Stimulated activated effector memory CD8-positive, alpha-beta T cell treated with anti-CD3 and anti-CD28 coated beads, Interleukin-12 subunit alpha, Interleukin-12 subunit beta, amount 100 ng/mL, for 72 hours (primary cell): ENCODE measurements at regions not wholly inside any gene's neighbourhood (a gene's known extent, or its start where the extent isn't known, plus 50 kb on each side); places are given as distances from the start of the nearest gene placed in this dataset.
A peak's percentile ranks its signal among the peaks of the same experiment; 100 is the strongest.

Source experiments
- ATAC-seq: fragments of 150-1000 bp; cut with Tn5 transposase; 2 replicates; pipeline ENCODE4 v1.10.0; 2021
- DNase-seq, 2 donors: peaks; one replicate each; pipeline ENCODE4 v3.0.0; 2021 to 2022; ENCODE audit warnings: low spot score in 2 of 2
- H3K27ac Mint-ChIP-seq: one replicate; pipeline ENCODE4 v1.8.0; 2022; ENCODE audit warnings: mild to moderate bottlenecking, mixed read lengths
- H3K36me3 Mint-ChIP-seq: one replicate; pipeline ENCODE4 v1.8.0; 2022; ENCODE audit warnings: mild to moderate bottlenecking, mixed read lengths
- H3K4me1 Mint-ChIP-seq: one replicate; pipeline ENCODE4 v1.8.0; 2022; ENCODE audit warnings: mixed read lengths
- H3K4me3 Mint-ChIP-seq: one replicate; pipeline ENCODE4 v1.8.0; 2022; ENCODE audit warnings: mild to moderate bottlenecking, mixed read lengths
- H3K9me3 Mint-ChIP-seq: one replicate; pipeline ENCODE4 v1.8.0; 2022; ENCODE audit warnings: mixed read lengths

DNA sequence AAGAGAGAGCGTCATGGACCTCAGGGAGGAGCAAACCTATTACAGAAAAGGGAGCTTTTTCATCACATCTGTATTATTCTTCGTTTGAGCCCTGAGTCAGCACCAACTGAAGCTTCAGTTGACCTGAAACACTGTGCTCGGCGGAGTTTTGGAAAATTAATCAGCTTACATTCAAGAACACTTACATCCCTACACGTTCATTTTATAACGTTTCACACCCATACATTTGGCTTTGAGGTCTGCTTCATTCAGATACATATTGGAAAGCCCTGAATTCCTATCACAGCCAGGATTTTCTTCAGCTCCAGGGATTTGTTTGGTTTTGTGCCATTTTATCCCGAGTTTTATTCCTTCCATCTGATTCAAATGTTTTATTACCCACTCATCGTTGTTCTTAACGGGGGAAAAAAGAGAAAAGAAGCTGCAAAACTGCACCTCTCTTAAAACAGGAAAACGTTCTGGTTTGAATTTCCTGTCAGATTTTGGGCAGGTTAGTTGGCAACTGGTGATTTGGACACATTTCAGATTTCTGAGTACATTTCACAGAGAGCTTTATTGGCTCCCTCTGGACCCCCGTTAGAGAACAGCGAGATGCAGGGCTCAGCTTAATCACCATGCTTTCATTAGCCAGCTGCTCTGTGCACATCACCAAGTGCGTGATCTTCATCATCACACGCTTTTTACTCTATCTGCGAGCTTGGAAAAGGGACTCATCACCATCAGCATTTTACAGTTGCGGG lies 88.8 kb downstream of the CDC42EP3 start:
- no peak for DNase-seq
- Mint-ChIP-seq H3K9me3 (peaks cover 3% of the 10 kb centered on the region), H3K4me1 (peaks cover 59% of the 10 kb centered on the region), H3K27ac (peak overlapping the region; percentile 84), H3K4me3 (peak overlapping the region; percentile 69), H3K36me3 (no peaks in the 10 kb centered on the region)
- ATAC-seq = no peak

GRCh38 chr2:37583402-37583801 lies 88.0 kb downstream of the CDC42EP3 start:
- Mint-ChIP-seq H3K4me3 (peak overlapping the region; percentile 69), H3K36me3 (no peaks in the 10 kb centered on the region), H3K27ac (peak overlapping the region; percentile 84), H3K4me1 (peaks cover 65% of the 10 kb centered on the region), H3K9me3 (peaks cover 3% of the 10 kb centered on the region)
- ATAC-seq (no peak), DNase-seq (no peak)

DNA sequence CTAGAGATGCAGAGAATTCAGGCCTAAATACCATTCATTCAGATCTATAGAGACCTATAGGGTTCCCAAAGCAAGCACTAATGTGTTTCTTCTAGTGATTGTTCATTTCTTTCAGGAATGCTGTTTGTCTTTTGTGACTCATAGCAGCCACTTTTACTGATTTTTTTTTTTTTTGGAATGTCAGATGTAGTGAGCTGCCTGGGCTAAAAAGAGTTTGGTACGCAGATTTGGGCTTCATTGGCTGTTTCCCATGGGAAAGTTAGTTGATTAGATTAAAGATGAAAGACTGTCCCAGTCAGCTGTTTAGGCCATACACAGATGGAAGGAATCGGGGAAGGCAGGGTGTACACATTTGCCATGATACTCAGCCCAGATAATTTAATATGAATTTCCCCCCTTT lies 87.6 kb downstream of the CDC42EP3 start:
- Mint-ChIP-seq H3K27ac (peak overlapping the region; percentile 84), H3K4me3 (peak overlapping the region; percentile 69), H3K4me1 (peaks cover 70% of the 10 kb centered on the region), H3K36me3 (no peaks in the 10 kb centered on the region), H3K9me3 (peaks cover 3% of the 10 kb centered on the region)
- ATAC-seq = no peak
- DNase-seq = no peak

DNA sequence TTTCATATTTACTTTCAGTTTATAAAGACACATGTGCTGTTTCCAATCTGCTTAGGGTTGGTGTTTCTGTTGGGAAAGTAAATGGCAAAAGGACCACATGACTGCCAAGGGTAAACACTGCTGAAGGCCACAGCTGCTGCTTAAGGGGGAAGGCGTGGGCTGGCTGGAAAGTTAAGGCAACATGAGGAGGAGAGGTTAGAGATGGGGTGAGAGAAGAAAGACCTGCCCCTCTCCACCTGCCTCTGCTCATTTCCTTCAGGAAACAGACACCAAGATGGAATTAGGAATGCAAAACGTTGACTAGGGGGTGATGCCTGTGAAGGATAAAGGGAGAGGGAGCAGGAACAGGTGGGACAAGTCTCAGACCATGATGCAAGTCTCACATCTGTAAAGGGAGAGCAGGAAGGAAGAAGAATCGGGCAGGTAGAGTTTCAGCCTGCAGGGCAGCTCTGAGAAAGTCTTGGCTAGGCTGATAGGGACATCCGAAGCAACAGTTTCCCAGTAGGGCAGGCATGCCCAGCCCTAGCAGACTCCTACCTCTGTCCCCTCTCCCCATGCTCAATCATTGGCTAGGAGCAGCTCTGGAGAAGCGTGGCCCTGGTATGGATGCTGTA lies 86.0 kb downstream of the CDC42EP3 start:
- peak overlapping the region; percentile 85 for H3K27ac Mint-ChIP-seq
- DNase-seq (no peak), ATAC-seq (no peak)
- H3K36me3 Mint-ChIP-seq = no peaks in the 10 kb centered on the region
- H3K4me1 Mint-ChIP-seq = peaks cover 79% of the 10 kb centered on the region
- H3K4me3 Mint-ChIP-seq = peak overlapping the region; percentile 69
- no peaks in the 10 kb centered on the region for H3K9me3 Mint-ChIP-seq

DNA sequence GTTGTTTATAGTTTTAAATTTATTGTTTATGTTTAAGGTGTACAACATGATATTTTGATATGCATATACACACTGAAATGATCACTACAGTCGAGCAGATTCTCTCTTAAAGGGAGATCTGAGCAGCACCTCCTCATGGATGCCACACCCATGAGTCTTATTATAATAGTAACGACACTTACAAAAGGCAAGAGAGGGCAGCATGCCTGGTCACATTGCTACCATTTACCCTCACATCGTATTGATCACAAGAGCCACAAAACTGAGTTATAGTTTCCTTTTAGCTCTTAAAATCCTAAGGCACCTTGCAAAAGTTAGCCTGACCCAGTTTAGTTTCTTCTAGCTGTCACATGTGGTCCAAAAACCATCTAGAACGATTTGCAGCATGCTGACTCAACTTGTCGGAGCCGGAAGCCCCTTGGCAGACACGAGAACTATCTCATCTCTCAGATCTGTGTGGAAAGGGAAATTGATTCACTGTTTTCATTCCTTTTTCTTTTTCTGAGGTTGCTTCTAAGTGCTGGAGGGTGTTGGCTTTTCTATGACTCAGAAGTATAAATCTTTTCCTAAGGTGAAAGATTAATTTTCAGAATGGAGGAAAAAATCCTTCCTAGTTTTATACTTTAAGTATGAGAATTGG lies 85.3 kb downstream of the CDC42EP3 start:
- ATAC-seq = peak; percentile 86
- Mint-ChIP-seq H3K4me1 (peaks cover 85% of the 10 kb centered on the region), H3K4me3 (peak overlapping the region; percentile 69)

GRCh38 chr2:37586663-37587317 lies 84.7 kb downstream of the CDC42EP3 start:
- DNase-seq (peak in 1 of 2 donors; percentile 46), ATAC-seq (no peak)
- Mint-ChIP-seq H3K4me3 (peak overlapping the region; percentile 69), H3K27ac (peak overlapping the region; percentile 85), H3K4me1 (peaks cover 86% of the 10 kb centered on the region), H3K36me3 (no peaks in the 10 kb centered on the region), H3K9me3 (no peaks in the 10 kb centered on the region)

More for the DNA sequence above, 85.3 kb downstream of the CDC42EP3 start:
- H3K9me3 Mint-ChIP-seq = no peaks in the 10 kb centered on the region
- H3K27ac Mint-ChIP-seq = peak overlapping the region; percentile 85
- DNase-seq = peak; percentile 30 to 77
- H3K36me3 Mint-ChIP-seq = no peaks in the 10 kb centered on the region

GRCh38 chr2:37587817-37588216 lies 83.6 kb downstream of the CDC42EP3 start:
- Mint-ChIP-seq H3K4me3 (peak overlapping the region; percentile 69), H3K9me3 (no peaks in the 10 kb centered on the region), H3K4me1 (peaks cover 82% of the 10 kb centered on the region), H3K27ac (peak overlapping the region; percentile 85), H3K36me3 (no peaks in the 10 kb centered on the region)
- ATAC-seq (peak; percentile 22), DNase-seq (peak in 1 of 2 donors; percentile 44)

- peak overlapping the region; percentile 69 for H3K4me3 Mint-ChIP-seq
- H3K27ac Mint-ChIP-seq = peak overlapping the region; percentile 85
- H3K4me1 Mint-ChIP-seq = peaks cover 77% of the 10 kb centered on the region
- ATAC-seq = peak; percentile 62
- no peaks in the 10 kb centered on the region for H3K9me3 Mint-ChIP-seq
- DNase-seq = peak in 1 of 2 donors; percentile 47
- H3K36me3 Mint-ChIP-seq = no peaks in the 10 kb centered on the region
Measured at GRCh38 chr2:37588316-37588777, 83.1 kb downstream of the CDC42EP3 start.

DNA sequence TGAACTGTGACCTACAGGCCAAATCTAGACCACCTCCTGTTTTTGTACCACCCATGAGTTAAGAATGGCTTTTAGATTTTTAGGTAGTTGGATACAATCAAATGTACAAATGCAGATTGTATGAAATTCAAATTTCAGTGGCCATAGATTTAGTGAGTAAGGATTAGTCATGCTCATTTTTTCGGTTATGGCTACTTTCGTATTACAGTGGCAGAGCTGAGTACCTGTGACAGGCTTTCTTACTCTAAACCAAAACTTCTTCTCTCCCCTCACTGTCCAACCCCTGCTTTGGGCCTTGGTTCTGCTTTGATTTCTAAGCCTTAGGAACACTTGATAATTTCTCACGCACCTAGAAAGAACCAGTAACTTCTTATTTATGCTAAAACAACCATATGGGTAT lies 82.1 kb downstream of the CDC42EP3 start:
- peak overlapping the region; percentile 69 for H3K4me3 Mint-ChIP-seq
- H3K4me1 Mint-ChIP-seq = peaks cover 67% of the 10 kb centered on the region
- no peaks in the 10 kb centered on the region for H3K36me3 Mint-ChIP-seq
- H3K9me3 Mint-ChIP-seq = peaks cover 3% of the 10 kb centered on the region
- peak overlapping the region; percentile 85 for H3K27ac Mint-ChIP-seq
- ATAC-seq (peak; percentile 70), DNase-seq (peak in 1 of 2 donors; percentile 44)

GRCh38 chr2:37590119-37590571 lies 81.3 kb downstream of the CDC42EP3 start:
- Mint-ChIP-seq H3K4me1 (peaks cover 61% of the 10 kb centered on the region), H3K4me3 (no peak overlapping the region)

More at GRCh38 chr2:37590119-37590571, 81.3 kb downstream of the CDC42EP3 start:
- Mint-ChIP-seq H3K36me3 (no peaks in the 10 kb centered on the region), H3K9me3 (peaks cover 3% of the 10 kb centered on the region), H3K27ac (no peak overlapping the region)
- DNase-seq = no peak
- no peak for ATAC-seq
